HEK293T (cell line): ENCODE measurements at regions not wholly inside any gene's neighbourhood (a gene's known extent, or its start where the extent isn't known, plus 50 kb on each side); places are given as distances from the start of the nearest gene placed in this dataset.

Experiments
- CTCF ChIA-PET: fragments of 350-600 bp; formaldehyde crosslinking; extraction: SDS; loops from one replicate; lab custom pipeline; 2021; ENCODE audit warnings: antibody characterized with exemption, inconsistent platforms; lab: Yijun Ruan, JAX
- POLR2A ChIA-PET: fragments of 350-600 bp; formaldehyde crosslinking; extraction: SDS; loops from one replicate; lab custom pipeline; 2020; ENCODE audit warnings: antibody characterized with exemption, inconsistent platforms; lab: Yijun Ruan, JAX
- DNase-seq: peaks from one replicate; pipeline ENCODE4 v3.0.0; 2012; ENCODE audit warnings: mixed read lengths; ENCODE audit errors: extremely low spot score
- ARNT ChIP-seq: fragments of 450-650 bp; IDR thresholded peaks from 2 replicates; pipeline ENCODE4 v1.6.1; 2017; ENCODE audit warnings: mild to moderate bottlenecking
- BHLHE40 ChIP-seq: fragments of 450-650 bp; IDR thresholded peaks from 2 replicates; pipeline ENCODE4 v1.6.1; 2016; ENCODE audit warnings: mild to moderate bottlenecking, moderate library complexity, borderline replicate concordance
- CTBP1 ChIP-seq: fragments of 450-650 bp; IDR thresholded peaks from 2 replicates; pipeline ENCODE4 v1.6.1; 2016; ENCODE audit warnings: borderline replicate concordance
- ELF4 ChIP-seq: fragments of 450-650 bp; IDR thresholded peaks from 2 replicates; pipeline ENCODE4 v1.6.1; 2017; ENCODE audit warnings: antibody characterized with exemption
- FOXA1 ChIP-seq: fragments of 450-650 bp; IDR thresholded peaks from 2 replicates; pipeline ENCODE4 v1.6.1; 2016; ENCODE audit warnings: mild to moderate bottlenecking
- FOXK2 ChIP-seq: fragments of 450-650 bp; IDR thresholded peaks from 2 replicates; pipeline ENCODE4 v1.6.1; 2016; ENCODE audit warnings: mild to moderate bottlenecking
- FOXM1 ChIP-seq: fragments of 450-650 bp; IDR thresholded peaks from 2 replicates; pipeline ENCODE4 v1.6.1; 2017; ENCODE audit warnings: mild to moderate bottlenecking, borderline replicate concordance
- HDGF ChIP-seq: fragments of 450-650 bp; IDR thresholded peaks from 2 replicates; pipeline ENCODE4 v1.6.1; 2017; ENCODE audit warnings: antibody characterized with exemption, borderline replicate concordance
- L3MBTL2 ChIP-seq: fragments of 450-650 bp; conservative IDR thresholded peaks from 2 replicates; pipeline ENCODE4 v1.6.1; 2016; ENCODE audit warnings: mild to moderate bottlenecking
- LEF1 ChIP-seq: fragments of 450-650 bp; IDR thresholded peaks from 2 replicates; pipeline ENCODE4 v1.6.1; 2017; ENCODE audit warnings: mild to moderate bottlenecking, borderline replicate concordance
- NFRKB ChIP-seq: fragments of 450-650 bp; IDR thresholded peaks from 2 replicates; pipeline ENCODE4 v1.6.1; 2016; ENCODE audit warnings: mild to moderate bottlenecking, moderate library complexity
- PKNOX1 ChIP-seq: fragments of 450-650 bp; IDR thresholded peaks from 2 replicates; pipeline ENCODE4 v1.6.1; 2016
- SP1 ChIP-seq: fragments of 450-650 bp; IDR thresholded peaks from 2 replicates; pipeline ENCODE4 v1.6.1; 2017
- SUZ12 ChIP-seq: fragments of 450-650 bp; IDR thresholded peaks from 2 replicates; pipeline ENCODE4 v1.6.1; 2016; ENCODE audit warnings: mild to moderate bottlenecking
- TARDBP ChIP-seq: fragments of 450-650 bp; IDR thresholded peaks from 2 replicates; pipeline ENCODE4 v1.6.1; 2016
- ZNF384 ChIP-seq: fragments of 450-650 bp; IDR thresholded peaks from 2 replicates; pipeline ENCODE4 v1.6.1; 2016

GRCh38 chr20:20795119-20795518, 82.7 kb upstream of the RALGAPA2 start:
- CTCF ChIA-PET = no interaction called here
- TF ChIP-seq HDGF (no peak), SP1 (no peak), FOXA1 (no peak), ELF4 (no peak), FOXK2 (no peak), ARNT (no peak), L3MBTL2 (no peak), FOXM1 (no peak), PKNOX1 (no peak), LEF1 (no peak)

GRCh38 chr20:20793591-20793990, 81.1 kb upstream of the RALGAPA2 start:
- POLR2A ChIA-PET = interaction anchor here (1.2 kb wide), 1 partner anchor 81 kb away, joined by 5 read pairs; the partner anchor contains the start of gene RALGAPA2
- TF ChIP-seq PKNOX1 = no peak
- no peak for TF ChIP-seq ZNF384
- TF ChIP-seq CTBP1 = no peak
- TF ChIP-seq ELF4 = no peak
- TF ChIP-seq FOXM1 = no peak
- TF ChIP-seq SUZ12 = no peak
- TF ChIP-seq L3MBTL2 = no peak
- no peak for TF ChIP-seq FOXA1
- CTCF ChIA-PET = no interaction called here
- DNase-seq = no peak

More at GRCh38 chr20:20795119-20795518, 82.7 kb upstream of the RALGAPA2 start:
- DNase-seq = no peak
- POLR2A ChIA-PET = no interaction called here

- no peak for TF ChIP-seq ELF4
- TF ChIP-seq ARNT = no peak
- no peak for TF ChIP-seq SP1
- TF ChIP-seq PKNOX1 = no peak
- no peak for TF ChIP-seq NFRKB
- no peak for TF ChIP-seq SUZ12
- no peak for TF ChIP-seq FOXK2
- no peak for TF ChIP-seq HDGF
- no peak for TF ChIP-seq LEF1
- TF ChIP-seq FOXA1 = no peak
- no peak for TF ChIP-seq L3MBTL2
- no peak for TF ChIP-seq TARDBP
- TF ChIP-seq ZNF384 = no peak
- TF ChIP-seq CTBP1 = no peak
- TF ChIP-seq BHLHE40 = no peak
- no peak for TF ChIP-seq FOXM1
- DNase-seq = no peak
- CTCF ChIA-PET = no interaction called here
- POLR2A ChIA-PET = no interaction called here
Observed at GRCh38 chr20:20791664-20792568, 79.5 kb upstream of the RALGAPA2 start.

GRCh38 chr20:20788308-20788707, 75.9 kb upstream of the RALGAPA2 start:
- CTCF ChIA-PET = interaction anchor here (0.8 kb wide), 1 partner anchor 1653 kb away, joined by 3 read pairs; no protein-coding TSS in a partner anchor
- TF ChIP-seq ZNF384 (no peak), SUZ12 (no peak), CTBP1 (no peak), PKNOX1 (no peak), FOXK2 (no peak), FOXA1 (no peak), NFRKB (no peak), BHLHE40 (no peak), ELF4 (no peak), HDGF (no peak), ARNT (no peak), LEF1 (no peak), TARDBP (no peak), FOXM1 (no peak), SP1 (no peak)
- POLR2A ChIA-PET = no interaction called here
- no peak for DNase-seq

- POLR2A ChIA-PET = no interaction called here
- no peak for TF ChIP-seq LEF1
- no peak for TF ChIP-seq BHLHE40
- no peak for TF ChIP-seq ELF4
- no peak for TF ChIP-seq SP1
- CTCF ChIA-PET = no interaction called here
- no peak for DNase-seq
Observed at GRCh38 chr20:20786428-20786827, 74.0 kb upstream of the RALGAPA2 start.
